ENCODE measurements at regions not wholly inside any gene's neighbourhood (a gene's known extent, or its start where the extent isn't known, plus 50 kb on each side); places are given as distances from the start of the nearest gene placed in this dataset.

- TF ChIP-seq, protein P1, sequence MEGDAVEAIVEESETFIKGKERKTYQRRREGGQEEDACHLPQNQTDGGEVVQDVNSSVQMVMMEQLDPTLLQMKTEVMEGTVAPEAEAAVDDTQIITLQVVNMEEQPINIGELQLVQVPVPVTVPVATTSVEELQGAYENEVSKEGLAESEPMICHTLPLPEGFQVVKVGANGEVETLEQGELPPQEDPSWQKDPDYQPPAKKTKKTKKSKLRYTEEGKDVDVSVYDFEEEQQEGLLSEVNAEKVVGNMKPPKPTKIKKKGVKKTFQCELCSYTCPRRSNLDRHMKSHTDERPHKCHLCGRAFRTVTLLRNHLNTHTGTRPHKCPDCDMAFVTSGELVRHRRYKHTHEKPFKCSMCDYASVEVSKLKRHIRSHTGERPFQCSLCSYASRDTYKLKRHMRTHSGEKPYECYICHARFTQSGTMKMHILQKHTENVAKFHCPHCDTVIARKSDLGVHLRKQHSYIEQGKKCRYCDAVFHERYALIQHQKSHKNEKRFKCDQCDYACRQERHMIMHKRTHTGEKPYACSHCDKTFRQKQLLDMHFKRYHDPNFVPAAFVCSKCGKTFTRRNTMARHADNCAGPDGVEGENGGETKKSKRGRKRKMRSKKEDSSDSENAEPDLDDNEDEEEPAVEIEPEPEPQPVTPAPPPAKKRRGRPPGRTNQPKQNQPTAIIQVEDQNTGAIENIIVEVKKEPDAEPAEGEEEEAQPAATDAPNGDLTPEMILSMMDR (IDR thresholded peaks at IDR 0.05; ENCODE audit: low read depth, low read length, missing input control) = no peak
- no peak for TF ChIP-seq MAX (IDR thresholded peaks at IDR 0.05)
- no peak for TF ChIP-seq GABPA (IDR thresholded peaks at IDR 0.05 in 1 of 2, conservative IDR thresholded peaks at IDR 0.05 in 1 of 2)
- no peak for TF ChIP-seq TAF1 (conservative IDR thresholded peaks at IDR 0.05)
- peak; percentile 31 to 44 for TF ChIP-seq EGR1 (IDR thresholded peaks at IDR 0.05; ENCODE audit: low read depth in 2 of 2)
- TF ChIP-seq HNF4A (conservative IDR thresholded peaks at IDR 0.05) = peak in 1 of 2 donors; percentile 37
- TF ChIP-seq SP1 (IDR thresholded peaks at IDR 0.05) = peak; percentile 57
- TF ChIP-seq YY1 (IDR thresholded peaks at IDR 0.05) = peak; percentile 60
- peak; percentile 49 for TF ChIP-seq ZBTB33 (IDR thresholded peaks at IDR 0.05)
- TF ChIP-seq, protein P2, sequence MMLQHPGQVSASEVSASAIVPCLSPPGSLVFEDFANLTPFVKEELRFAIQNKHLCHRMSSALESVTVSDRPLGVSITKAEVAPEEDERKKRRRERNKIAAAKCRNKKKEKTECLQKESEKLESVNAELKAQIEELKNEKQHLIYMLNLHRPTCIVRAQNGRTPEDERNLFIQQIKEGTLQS (IDR thresholded peaks at IDR 0.05) = peak; percentile 43
- peak in 1 of 2 donors; percentile 48 for TF ChIP-seq RAD21 (IDR thresholded peaks at IDR 0.05)
- TF ChIP-seq, protein P3, sequence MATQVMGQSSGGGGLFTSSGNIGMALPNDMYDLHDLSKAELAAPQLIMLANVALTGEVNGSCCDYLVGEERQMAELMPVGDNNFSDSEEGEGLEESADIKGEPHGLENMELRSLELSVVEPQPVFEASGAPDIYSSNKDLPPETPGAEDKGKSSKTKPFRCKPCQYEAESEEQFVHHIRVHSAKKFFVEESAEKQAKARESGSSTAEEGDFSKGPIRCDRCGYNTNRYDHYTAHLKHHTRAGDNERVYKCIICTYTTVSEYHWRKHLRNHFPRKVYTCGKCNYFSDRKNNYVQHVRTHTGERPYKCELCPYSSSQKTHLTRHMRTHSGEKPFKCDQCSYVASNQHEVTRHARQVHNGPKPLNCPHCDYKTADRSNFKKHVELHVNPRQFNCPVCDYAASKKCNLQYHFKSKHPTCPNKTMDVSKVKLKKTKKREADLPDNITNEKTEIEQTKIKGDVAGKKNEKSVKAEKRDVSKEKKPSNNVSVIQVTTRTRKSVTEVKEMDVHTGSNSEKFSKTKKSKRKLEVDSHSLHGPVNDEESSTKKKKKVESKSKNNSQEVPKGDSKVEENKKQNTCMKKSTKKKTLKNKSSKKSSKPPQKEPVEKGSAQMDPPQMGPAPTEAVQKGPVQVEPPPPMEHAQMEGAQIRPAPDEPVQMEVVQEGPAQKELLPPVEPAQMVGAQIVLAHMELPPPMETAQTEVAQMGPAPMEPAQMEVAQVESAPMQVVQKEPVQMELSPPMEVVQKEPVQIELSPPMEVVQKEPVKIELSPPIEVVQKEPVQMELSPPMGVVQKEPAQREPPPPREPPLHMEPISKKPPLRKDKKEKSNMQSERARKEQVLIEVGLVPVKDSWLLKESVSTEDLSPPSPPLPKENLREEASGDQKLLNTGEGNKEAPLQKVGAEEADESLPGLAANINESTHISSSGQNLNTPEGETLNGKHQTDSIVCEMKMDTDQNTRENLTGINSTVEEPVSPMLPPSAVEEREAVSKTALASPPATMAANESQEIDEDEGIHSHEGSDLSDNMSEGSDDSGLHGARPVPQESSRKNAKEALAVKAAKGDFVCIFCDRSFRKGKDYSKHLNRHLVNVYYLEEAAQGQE (IDR thresholded peaks at IDR 0.05) = no peak
- peak; percentile 16 for TF ChIP-seq NR2F2 (IDR thresholded peaks at IDR 0.05)
Measured at GRCh38 chr21:39083377-39084008, 99.8 kb downstream of the PSMG1 start.
